D721Med (cell line): ENCODE measurements at regions not wholly inside any gene's neighbourhood (a gene's known extent, or its start where the extent isn't known, plus 50 kb on each side); places are given as distances from the start of the nearest gene placed in this dataset.

Experiments used
- DNase-seq: peaks from one replicate; pipeline ENCODE4 v3.0.0; 2011; ENCODE audit warnings: low spot score; ENCODE audit not compliant: insufficient read length
- FAIRE-seq: peaks from 2 replicates; lab custom pipeline; 2011; peaks lifted over from hg19 to GRCh38; lab: Jason Lieb, UNC
- TF ChIP-seq, protein P1 (sequence below): IDR thresholded peaks from 2 replicates; pipeline ENCODE4 v1.5.1; 2012; ENCODE audit warnings: mild to moderate bottlenecking, control low read depth; ENCODE audit not compliant: insufficient read depth; ENCODE audit errors: missing control alignments

DNA sequence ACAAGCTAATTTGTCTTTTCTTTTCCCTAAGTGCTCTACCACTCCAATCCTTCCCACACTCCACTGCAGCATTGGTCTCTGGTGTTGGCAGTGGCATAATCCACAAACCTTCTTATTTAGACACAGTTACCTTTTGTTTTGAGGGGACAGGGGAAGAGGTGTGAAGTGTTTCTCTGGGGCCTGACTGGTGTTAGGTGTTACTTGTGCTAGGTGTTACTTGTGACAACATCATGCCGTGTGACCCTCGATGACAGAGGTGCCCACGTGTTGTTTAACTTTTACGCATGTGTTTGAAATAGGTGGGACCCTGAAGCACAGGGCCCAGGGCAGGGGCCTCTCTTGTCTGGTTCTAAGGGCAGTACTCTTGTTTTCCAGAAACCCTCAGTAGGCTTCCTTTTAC lies 70.5 kb upstream of the SPRY4 start:
- TF ChIP-seq, protein P1, sequence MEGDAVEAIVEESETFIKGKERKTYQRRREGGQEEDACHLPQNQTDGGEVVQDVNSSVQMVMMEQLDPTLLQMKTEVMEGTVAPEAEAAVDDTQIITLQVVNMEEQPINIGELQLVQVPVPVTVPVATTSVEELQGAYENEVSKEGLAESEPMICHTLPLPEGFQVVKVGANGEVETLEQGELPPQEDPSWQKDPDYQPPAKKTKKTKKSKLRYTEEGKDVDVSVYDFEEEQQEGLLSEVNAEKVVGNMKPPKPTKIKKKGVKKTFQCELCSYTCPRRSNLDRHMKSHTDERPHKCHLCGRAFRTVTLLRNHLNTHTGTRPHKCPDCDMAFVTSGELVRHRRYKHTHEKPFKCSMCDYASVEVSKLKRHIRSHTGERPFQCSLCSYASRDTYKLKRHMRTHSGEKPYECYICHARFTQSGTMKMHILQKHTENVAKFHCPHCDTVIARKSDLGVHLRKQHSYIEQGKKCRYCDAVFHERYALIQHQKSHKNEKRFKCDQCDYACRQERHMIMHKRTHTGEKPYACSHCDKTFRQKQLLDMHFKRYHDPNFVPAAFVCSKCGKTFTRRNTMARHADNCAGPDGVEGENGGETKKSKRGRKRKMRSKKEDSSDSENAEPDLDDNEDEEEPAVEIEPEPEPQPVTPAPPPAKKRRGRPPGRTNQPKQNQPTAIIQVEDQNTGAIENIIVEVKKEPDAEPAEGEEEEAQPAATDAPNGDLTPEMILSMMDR, result no peak
- no peak for FAIRE-seq
- DNase-seq, result no peak

DNA sequence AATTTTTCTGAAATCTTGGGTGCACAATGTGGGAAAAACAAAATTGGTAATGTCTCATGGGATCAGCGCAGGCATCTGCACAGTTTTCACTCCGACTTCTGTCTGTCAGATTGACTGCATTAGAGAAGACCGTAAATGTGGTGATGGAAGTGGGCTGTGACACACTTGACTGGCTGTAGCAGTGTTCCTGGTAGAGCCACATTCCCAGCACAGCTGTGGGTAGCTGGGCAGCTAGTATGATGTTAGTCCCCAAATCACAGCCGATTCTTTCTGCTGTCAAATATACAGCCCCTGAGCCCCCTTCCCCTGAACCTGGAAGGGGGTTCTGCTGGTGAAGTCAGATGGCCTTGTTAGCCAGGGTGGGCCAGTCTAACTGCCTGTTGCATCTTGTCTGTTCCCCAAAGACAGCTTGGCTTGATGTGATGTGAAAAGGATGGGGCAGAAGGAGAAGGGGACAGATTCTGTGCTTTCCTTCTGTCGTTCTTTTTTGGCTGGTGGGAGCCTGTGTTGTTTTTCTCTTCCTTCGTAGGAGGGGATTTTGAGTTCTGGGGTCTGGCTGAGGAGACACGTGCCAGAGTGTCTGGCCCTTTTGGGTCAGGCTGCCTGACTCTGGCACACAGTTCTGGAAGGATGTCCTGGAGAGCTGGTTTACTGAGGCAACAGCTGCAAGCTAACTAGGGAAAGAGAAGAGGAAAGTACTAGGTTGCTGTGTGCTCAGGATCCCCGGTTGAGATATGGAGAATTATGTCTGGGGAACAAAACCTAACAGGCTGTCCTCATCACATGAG lies 66.4 kb upstream of the SPRY4 start:
- DNase-seq, result no peak

DNA sequence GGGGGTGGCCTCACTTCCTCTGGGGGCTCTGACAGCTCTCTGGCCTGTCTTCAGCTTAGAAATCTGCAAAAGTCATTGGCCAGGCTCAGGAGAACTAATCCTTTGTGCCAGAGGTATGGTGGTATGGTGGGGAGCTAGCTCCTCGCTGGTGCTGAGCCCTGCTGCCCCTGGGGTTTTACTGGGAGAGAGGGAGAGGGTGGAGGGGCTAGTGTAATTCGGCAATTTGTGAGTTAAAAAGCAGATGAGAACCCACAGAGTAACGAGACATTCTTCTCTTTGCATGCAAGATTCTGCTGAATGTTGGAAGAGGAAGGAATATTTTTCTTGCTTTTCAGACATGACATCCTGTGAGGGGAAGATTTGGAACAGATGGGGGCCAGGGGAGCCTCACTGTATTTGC lies 65.5 kb upstream of the SPRY4 start:
- FAIRE-seq, result no peak
- no peak for DNase-seq
- TF ChIP-seq, protein P1, result no peak

More for the DNA sequence above, 66.4 kb upstream of the SPRY4 start:
- TF ChIP-seq, protein P1, result no peak
- no peak for FAIRE-seq

- no peak for FAIRE-seq
- DNase-seq, result no peak
- TF ChIP-seq, protein P1, result no peak
Observed at GRCh38 chr5:142388696-142389095, 63.9 kb upstream of the SPRY4 start.

- DNase-seq (no peak), FAIRE-seq (no peak)
- TF ChIP-seq, protein P1, result no peak
Observed at GRCh38 chr5:142387024-142387682, 62.3 kb upstream of the SPRY4 start.

DNA sequence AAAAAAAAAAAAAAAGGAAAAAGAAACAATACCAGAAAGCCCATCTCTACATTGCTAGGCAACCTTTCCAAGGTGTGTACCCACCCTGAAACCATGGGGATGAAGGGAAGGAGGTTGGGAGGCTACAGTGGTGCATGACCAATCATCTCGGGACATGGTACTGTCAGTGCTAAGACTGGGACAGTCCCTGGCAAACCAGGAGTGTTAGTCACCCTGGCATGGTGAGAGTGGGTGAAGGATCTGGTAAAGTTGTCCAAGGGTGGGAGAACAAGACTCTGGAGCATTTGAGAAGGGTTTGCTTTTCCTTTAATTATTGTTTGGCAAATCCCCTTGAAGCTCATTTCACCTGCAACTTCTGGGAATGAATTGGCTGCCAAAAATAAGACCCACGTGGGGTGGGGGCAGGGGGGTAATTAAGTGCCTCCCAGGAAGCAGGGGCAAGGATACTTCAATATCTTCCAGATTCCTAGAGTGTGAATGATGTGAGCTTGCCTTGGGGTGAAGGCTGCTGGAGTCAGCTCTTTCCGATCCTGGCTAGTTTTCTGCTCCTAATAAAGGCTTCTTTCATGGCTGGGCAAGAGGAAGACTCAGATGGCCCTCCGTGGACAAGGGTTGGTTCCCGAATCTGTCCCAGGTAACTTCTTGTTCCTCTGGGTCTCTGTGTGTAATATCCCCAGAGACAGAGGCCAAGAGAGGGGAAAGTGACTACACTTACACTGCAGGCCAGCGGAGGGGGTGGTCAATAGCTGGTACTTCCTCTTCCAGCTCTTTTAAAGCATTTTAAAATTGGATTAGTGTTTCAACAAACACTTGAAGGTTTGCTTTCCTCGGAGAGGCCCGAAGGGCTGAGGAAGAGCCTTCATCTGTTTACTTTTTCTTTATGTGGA lies 61.6 kb upstream of the SPRY4 start:
- DNase-seq (no peak), FAIRE-seq (no peak)
- TF ChIP-seq, protein P1, result no peak
